Activated CD4-positive, alpha-beta T cell treated with anti-CD3 and anti-CD28 coated beads, Interleukin-2, amount 50 U/mL, for 24 hours (primary cell): ENCODE measurements at regions not wholly inside any gene's neighbourhood (a gene's known extent, or its start where the extent isn't known, plus 50 kb on each side); places are given as distances from the start of the nearest gene placed in this dataset.

Experiments
- DNase-seq, 2 donors: peaks; one replicate each; pipeline ENCODE4 v3.0.0-alpha.2; 2020; ENCODE audit warnings: low read depth in 1 of 2, low spot score in 1 of 2

DNA sequence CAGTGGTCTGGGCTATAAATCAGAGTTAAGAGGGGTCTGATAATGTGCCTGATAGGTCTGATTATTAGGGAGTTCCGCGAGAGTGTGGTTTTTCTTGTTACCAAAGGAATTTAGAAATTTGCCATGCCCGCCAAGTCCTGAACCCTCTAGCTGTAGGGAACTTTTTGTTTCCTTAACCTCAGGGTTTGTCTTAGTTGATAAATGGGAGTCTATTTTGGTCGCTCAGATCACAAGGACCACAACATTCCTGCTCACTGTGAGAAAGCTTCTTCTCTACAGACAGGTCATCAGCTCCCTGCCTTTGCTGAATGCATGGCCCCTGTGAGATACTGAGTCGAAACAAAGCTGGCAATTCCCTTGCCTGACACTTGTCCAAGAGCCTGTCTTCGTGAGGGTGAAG is 497.8 kb downstream of the HS3ST4 start:
- DNase-seq: no peak

DNA sequence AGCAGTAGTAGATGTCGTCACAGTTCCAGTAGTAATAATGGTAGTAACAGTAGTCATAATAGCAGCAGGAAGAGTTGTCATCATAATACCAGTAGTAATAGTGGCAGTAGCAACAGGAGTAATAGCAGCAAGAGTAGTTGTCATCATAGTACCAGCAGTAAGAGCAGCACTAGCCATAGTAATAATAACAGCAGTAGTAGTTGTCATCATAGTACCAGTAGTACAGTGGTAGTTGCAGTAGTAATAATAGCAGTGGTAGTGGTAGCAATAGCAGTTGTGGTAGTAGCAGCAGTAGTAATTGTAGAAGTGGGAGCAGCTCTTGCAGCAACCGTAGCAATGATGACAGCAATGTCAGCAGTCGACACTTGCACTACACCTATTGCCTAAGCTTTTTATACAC is 502.8 kb downstream of the HS3ST4 start:
- DNase-seq: no peak

DNA sequence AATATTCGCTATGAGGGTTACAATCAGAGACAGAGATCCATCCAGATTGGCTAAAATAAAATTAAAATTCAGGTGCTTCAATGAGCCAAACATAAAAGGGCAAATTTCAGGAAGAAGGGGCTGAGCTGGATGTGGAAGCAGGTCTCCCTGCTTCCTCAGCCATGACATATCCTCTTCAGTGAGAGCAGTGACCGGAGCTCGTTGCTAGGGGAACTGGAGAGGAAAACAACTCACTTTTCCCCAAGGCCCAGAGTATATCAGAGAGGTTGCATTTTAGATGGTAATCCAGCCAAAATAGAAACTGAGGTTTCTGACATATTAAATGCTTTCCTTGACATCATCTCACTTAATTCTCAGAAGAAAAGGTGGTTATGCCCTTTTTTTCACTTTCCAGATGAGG is 503.5 kb downstream of the HS3ST4 start:
- no peak for DNase-seq

DNA sequence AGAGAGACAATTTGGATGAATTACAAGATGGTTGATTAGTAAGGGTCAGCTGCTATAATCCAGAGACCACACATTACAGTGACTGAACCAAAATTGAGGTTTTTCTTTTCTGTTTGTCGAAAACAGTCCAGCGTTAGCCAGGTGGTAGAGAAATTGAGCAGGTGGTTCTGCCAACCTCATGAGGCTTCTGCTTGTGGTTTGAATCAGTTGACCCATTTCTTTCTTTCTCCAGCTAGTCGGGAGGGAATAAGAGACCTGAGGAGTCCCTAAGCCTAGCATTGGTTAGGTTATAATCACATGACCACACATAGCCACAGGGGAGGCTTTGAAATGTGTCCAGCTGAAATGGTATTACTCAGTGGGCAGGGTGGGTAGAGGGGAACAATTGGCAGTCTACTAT is 504.6 kb downstream of the HS3ST4 start:
- DNase-seq: no peak

DNA sequence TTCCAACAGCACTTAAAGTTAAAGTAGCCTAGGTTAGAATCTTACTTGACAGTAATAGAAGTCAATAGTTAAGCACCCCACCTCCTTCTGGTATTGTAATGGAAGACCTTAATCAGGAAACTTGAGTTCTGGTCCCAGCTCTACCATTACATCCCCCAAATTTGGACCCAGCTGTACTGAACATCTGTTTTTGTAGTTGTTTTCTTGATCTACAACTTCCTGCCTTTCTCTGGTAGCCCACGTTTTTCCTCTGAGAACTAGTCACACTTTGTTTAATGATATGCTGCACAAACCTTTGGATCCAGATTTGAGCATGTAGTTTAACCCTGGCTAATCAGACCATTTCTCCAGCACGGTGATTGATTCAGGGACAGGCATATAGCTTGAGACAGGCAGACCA is 505.0 kb downstream of the HS3ST4 start:
- DNase-seq: no peak

DNA sequence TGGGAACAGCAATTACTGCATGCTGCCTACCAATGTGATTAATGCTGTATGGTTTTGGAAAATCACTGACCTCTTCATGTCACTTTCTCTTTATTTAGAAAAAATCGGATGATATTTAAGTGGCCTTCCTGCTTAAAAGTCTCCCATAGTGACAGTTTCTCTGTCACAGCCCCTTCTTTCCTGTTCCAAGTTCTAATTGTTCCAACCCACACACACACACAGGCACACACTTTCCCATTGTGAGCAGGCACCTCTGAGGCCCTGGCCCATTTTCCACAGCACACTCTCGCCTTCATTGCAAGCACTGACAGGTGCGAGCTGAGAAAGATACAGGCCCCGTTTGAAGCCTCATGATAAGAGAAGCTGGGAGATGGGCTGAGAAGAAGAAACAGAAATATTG is 505.9 kb downstream of the HS3ST4 start:
- no peak for DNase-seq

DNA sequence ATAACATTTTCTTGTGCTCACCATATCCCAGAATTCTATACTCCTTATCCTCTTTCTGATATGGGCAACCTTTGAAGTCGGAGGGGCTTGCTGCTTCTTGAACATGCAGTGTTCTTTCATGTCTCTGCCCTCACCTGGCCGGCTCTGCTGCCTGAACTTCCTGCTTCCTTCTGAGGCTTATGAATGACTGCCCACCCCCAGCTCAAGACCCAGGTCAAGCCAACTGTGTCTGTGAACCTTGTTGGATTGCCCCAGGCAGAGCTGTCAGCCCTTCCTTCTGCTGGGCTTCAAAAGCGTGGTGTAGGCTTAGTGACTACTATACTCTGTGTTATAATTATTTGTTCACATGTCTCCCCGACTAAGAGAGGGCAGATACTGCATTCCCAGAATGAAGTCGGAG is 506.5 kb downstream of the HS3ST4 start:
- DNase-seq: no peak

DNA sequence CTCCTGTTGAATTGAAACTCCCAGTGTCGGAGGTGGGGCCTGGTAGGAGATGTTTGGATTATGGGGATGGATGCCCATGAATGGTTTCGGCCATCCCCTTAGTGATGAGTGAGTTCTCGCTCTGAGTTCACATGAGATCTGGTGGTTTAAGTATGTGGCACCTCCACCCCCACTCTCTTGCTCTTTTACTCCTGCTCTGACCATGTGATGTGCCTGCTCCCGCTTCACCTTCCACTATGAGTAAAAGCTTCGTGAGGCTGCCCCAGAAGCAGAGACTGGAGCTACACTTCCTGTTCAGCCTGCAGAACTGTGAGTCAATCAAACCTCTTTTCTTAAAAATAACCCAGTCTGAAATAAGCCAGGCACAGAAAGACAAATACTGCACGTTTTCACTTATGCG is 512.4 kb downstream of the HS3ST4 start:
- DNase-seq: no peak

DNA sequence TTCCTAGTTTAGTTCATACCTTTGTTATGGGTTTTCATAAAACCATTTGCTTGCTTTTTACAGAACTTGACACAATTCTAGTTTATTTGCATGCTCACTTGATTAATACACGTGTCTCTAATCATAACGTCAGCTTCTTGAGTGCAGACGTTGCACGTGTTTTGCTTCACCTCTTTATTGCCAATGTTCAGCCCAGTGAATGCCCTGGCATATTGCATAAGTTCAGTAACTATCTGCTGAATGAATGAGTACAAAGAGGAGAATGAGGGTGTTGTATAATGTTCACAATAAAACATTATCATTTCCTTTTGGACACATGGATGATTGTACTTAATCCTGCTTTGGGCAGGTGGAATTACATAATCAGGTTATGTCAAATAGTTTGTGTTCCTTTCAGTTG is 519.8 kb downstream of the HS3ST4 start:
- DNase-seq: no peak

DNA sequence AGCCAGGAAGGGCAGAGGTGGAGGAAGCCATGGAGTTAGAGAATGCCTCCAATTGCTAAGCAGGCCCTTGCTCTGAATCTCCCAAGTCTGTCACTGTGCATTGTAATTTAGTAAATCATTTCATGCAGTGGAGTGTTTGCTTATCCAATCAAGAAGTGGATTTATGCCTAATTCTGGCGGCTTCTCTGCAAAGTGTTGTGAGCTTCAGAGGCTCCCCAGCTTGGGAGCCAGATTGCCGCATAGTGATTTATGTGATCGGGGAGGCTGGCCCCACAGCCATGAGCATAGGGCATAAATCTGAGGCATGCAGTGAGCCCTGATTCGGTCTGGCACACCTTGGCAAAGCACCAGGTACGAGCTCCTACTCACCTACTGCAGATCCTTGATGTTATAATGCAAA is 520.8 kb downstream of the HS3ST4 start:
- no peak for DNase-seq

DNA sequence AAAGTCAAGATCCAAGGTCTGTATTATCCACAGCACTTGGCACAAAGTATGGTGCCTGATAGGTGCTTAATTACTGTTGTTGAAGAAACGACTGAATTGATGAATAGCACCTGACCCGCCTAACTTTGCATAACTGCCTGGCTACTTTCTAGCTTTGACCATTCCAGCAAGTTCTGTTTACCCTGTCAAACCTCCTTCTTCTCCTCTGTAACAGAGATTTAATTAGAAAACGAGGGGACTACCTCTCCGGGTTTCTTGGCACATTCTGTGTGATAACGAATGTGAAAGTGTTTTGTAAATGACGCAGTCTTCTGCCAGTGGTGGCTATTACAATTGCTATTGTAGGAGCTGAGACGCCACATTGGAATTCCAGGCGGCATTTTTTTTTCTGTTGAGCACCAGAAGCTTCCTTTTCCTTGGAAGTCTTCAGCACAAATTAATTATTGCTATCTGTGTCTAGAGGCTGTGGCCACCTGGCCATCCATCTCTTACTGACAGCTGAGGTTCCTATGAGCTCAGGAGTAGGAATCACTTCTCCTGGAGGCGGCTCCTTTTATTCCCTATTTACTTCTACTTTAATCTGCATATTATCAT is 522.9 kb downstream of the HS3ST4 start:
- no peak for DNase-seq

DNA sequence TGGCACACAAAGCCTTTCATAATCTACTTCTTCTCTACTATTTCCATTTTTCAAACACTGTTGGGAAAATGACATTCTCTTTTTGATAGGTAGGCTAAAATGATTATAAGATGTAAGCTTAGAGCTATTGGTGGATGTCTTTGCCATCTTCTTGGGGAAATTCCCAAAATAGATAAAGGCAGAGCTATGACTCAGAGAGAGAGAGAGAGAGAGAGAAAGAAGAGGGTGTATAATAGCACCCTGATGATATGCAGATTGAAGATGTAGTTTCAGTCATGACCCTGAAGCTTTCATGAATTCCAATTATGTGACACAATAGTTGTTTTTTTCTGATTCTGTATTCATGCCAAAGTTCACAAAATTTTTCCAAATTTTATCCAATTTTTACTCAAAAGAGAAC is 529.1 kb downstream of the HS3ST4 start:
- DNase-seq: no peak

DNA sequence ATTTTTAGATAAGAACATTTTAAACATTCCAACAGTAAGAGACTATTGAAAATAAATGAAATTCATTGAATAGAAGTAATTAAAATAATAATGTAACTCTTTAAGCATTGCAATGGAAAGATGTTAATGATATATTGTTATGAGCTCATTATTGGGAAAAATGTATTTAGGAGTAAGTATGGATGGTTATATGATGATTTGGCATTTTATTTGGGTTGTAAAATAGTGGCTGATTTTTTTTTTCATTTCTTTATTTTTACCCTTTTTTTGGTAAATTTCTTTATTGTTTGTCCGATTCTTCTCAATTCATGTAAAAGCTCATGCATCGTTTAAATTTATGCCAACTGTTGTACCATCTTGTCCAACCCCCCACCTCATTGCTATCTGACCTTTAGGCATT is 539.9 kb downstream of the HS3ST4 start:
- DNase-seq: no peak

DNA sequence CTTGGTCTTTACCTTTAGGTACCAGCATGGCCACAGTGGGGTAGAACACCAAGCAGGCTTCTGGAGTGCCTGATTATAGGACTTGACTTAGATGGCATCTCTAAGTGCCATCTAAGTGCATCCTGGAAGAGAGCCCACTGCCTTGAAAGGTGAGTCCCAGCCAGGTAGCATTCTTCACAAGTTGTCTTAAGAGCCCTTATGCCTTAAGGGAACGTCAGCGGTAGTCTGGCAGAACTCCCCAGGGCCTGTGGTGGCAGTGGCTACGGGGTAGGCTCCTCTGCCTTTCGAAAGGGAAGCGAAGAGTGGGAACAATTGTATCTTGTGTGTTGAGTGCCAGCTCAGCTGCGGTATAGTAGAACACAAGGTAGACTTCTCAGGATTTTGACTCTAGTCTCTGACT is 549.0 kb downstream of the HS3ST4 start:
- DNase-seq: no peak

DNA sequence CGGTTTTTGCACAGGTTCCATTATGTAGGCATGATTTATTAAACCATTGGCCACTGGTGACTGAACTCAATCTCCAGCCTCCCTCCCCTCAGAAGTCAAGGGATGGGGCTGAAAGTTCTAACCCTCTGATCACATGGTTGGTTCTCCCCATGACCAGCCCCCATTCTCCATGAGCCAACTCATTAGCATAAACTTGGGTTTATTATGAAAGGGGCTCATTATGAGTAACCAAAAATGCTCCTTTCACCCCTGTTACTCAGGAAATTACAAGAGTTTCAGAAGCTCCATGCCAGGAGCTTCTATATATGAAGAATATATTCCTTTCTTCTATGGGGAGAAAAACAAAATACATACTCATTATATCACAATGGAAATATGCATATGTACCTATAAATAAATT is 555.3 kb downstream of the HS3ST4 start:
- DNase-seq: no peak

DNA sequence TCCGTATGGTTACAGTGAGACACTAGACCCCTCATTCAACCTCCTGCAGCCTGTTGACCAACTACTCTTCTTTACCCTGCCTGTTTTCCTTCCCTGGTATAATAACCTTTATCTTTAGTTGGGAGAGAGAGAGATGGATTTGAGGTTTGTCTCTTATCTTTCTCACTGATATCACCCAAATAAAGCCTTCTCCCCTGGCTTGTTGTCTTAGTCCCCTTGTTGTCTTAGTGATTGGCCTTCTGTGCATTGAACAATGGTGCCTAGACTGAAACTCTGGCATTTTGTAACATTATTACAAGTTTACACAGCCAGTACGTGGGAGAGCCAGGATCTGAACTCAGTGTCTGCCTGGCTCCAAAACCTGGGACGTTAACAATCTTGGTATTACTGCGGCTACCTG is 560.8 kb downstream of the HS3ST4 start:
- DNase-seq: no peak

DNA sequence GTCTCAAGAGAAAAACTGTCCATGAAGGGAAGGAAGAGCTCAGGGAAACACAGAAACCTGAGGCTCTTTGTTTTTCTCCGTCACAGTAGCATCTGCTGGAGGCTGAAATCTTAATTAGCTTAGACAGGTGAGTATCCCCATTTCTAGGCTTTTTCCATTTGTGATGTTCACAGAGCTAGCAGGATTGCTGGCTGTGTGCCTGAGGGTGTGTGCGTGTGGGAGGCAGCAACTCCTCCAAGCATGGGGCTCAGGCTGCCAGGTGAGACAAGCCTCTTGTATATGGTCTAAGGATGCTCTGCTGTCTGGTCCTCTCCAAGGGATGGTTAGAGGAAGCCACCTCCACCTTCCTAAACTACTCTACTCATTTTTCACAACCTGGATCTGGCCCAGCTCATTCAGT is 569.9 kb downstream of the HS3ST4 start:
- DNase-seq: no peak

DNA sequence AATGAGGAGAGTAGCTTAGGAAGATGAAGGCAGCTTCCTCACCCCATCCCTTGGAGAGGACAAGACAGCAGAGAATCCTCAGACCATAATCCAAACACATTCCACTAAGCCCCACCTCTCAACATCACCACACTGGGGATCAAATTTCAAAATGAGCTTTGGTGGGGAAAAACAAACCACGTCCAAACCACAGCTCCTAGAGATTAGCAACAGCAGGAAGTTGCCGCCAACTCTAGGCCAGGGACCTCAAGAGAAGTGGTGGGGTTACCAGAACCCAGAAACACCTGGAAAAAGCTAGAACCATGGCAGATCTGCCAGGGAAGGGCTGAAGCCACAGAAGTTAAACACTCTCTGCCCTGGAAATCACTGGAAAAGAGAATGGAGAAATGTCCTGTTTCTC is 571.6 kb downstream of the HS3ST4 start:
- DNase-seq: no peak

DNA sequence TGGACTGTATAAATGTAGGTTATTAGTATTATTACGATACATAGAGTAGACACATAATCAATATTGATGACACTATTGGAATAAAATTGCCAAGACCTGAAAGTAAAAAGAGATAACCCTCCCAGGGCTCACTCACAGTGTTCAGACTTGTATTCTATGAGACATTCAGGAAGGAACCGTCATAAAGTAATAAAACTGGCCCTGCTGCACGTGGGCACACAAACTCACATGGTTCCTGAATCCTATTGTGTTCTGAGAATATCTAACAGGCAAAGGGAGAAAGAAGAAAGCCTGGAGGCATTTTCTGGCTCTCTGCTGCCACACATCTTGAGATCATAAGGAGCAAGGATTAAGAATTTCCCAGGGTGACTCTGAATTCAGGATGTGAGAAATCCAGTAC is 575.9 kb downstream of the HS3ST4 start:
- DNase-seq: no peak

DNA sequence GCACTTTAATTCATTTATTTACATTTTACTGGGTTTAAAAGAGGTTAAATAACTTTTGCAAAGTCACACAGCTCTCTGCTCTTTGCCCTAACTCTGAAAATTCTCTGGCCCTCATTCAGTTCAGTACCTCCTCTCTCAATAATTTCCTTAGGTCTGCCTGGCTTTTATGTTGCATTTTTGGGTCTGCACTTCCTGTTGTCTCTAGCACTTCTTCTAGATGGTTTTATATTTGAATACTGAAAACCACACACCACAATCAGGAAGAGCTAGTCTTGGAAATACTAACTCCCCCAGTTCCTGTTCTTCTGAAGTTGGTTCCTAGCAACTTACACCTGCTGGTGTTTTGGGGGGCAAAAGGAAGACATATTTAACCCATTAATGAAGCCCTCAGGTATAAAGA is 577.9 kb downstream of the HS3ST4 start:
- no peak for DNase-seq

DNA sequence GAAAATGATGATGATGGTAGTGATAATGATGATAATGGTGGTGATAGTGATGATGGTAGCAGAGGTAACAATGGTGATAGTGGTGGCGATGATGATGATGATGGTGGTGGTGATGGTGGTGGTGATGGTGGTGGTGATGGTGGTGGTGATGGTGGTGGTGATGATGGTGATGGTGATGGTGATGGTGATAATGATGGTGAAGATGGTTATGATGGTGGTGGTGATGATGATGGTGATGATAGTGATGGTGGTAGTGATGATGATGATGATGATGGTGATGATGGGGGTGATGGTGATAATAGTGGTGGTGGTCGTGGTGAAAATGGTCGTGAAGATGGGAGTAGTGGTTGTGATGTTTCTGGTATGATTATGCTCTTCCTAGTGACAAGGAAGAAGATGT is 581.8 kb downstream of the HS3ST4 start:
- no peak for DNase-seq

DNA sequence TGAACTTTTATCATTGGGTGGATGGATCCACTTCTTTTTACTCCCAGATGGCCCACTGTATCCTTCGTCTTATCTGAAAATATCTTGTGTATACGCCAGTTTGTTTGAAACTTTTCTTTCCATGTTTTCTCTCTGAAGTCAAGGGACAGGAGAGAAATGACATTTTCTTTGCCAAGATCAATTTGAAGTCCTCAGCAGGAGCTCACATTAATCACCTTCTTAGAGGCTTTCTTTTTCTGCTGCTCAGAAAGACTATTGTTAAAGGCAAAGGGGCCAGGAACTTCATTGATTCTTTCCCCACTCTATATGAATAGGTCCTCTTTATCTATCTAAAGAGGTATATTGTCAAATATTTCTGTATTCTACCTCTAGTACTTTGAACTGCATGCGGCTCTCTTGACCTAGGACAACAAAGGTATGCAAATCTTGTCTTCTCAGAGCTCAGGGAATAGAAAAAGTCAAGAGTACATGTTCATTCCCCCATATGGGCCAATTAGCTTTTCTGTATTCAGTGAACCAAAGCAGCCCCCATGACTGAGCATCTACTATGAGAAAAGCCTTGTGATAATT is 583.3 kb downstream of the HS3ST4 start:
- no peak for DNase-seq

DNA sequence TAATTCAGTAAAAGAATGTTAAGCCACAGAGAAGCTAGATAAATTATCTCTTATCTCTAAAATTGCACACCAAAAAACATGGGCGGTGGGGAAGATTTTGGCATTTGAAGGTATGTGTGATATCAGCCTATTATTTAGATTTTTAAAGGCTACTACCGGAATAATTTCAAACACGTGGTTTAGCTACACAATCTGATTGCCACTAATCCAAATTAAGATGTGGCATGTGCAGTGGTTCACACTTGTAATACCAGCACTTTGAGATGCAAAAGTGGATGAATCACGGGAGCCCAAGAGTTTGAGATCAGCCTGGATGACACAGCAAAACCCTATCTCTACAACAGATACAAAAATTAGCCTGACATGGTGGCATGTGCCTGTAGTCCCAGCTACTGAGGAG is 584.5 kb downstream of the HS3ST4 start:
- no peak for DNase-seq
